Left ventricle myocardium inferior (tissue), 1 donor: ENCODE measurements at regions not wholly inside any gene's neighbourhood (a gene's known extent, or its start where the extent isn't known, plus 50 kb on each side); places are given as distances from the start of the nearest gene placed in this dataset.

Source experiments
- DNase-seq: peaks from one replicate; pipeline ENCODE4 v3.0.0-alpha.2; 2020
- H3K27ac ChIP-seq: fragments of 200-600 bp; replicated peaks from 2 replicates; pipeline ENCODE4 v1.8.0; 2021
- H3K27me3 ChIP-seq: fragments of 200-600 bp; 2 replicates; pipeline ENCODE4 v1.8.0; 2021; ENCODE audit warnings: low read depth
- H3K36me3 ChIP-seq: fragments of 200-600 bp; 2 replicates; pipeline ENCODE4 v1.8.0; 2021
- H3K4me1 ChIP-seq: fragments of 200-600 bp; 2 replicates; pipeline ENCODE4 v1.8.0; 2021
- H3K4me3 ChIP-seq: fragments of 200-600 bp; 2 replicates; pipeline ENCODE4 v1.8.0; 2021; ENCODE audit warnings: mild to moderate bottlenecking, moderate library complexity
- H3K9me3 ChIP-seq: fragments of 200-600 bp; replicated peaks from 2 replicates; pipeline ENCODE4 v1.8.0; 2021
- intact Hi-C: fragments of 100-400 bp; cut with micrococcal nuclease; formaldehyde crosslinking; loops from one replicate; pipeline ENCODE4 v1.11.0; 2022
- TF ChIP-seq, protein P1 (sequence below): fragments of 200-600 bp; IDR thresholded peaks from 2 replicates; pipeline ENCODE4 v1.8.0; 2021; ENCODE audit warnings: antibody characterized with exemption, mild to moderate bottlenecking, borderline replicate concordance
- donor health status: DM: no; HTN: yes; CAD: no; lungs with severe emphysema.

DNA sequence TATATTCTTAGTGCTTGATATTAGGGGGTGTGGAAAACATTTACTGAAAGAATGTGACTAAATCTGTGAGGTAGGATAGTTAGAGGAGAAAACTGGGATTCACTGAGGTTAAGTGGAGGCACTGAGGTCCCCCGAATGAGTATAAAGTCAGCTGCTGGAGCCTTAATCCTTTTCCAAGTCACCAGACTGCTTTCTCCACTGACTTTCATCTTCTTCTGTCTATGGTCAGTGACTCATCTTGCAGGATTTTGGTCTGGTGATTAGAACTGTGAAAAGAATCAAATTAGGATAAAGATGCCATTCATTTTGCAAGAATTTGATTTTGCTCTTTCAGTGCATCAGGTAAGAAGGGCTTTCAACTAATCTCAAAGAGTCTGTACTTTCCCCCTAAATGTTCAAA is 89.3 kb upstream of the ALDH1A1 start:
- Histone ChIP-seq H3K27me3 (no peaks in the 10 kb centered on the region), H3K4me1 (peaks cover 24% of the 10 kb centered on the region), H3K27ac (no peak overlapping the region), H3K4me3 (no peak overlapping the region), H3K36me3 (no peaks in the 10 kb centered on the region), H3K9me3 (no peaks in the 10 kb centered on the region)
- no peak for DNase-seq
- intact Hi-C loops: no loop called here
- TF ChIP-seq, protein P1, sequence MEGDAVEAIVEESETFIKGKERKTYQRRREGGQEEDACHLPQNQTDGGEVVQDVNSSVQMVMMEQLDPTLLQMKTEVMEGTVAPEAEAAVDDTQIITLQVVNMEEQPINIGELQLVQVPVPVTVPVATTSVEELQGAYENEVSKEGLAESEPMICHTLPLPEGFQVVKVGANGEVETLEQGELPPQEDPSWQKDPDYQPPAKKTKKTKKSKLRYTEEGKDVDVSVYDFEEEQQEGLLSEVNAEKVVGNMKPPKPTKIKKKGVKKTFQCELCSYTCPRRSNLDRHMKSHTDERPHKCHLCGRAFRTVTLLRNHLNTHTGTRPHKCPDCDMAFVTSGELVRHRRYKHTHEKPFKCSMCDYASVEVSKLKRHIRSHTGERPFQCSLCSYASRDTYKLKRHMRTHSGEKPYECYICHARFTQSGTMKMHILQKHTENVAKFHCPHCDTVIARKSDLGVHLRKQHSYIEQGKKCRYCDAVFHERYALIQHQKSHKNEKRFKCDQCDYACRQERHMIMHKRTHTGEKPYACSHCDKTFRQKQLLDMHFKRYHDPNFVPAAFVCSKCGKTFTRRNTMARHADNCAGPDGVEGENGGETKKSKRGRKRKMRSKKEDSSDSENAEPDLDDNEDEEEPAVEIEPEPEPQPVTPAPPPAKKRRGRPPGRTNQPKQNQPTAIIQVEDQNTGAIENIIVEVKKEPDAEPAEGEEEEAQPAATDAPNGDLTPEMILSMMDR: no peak

DNA sequence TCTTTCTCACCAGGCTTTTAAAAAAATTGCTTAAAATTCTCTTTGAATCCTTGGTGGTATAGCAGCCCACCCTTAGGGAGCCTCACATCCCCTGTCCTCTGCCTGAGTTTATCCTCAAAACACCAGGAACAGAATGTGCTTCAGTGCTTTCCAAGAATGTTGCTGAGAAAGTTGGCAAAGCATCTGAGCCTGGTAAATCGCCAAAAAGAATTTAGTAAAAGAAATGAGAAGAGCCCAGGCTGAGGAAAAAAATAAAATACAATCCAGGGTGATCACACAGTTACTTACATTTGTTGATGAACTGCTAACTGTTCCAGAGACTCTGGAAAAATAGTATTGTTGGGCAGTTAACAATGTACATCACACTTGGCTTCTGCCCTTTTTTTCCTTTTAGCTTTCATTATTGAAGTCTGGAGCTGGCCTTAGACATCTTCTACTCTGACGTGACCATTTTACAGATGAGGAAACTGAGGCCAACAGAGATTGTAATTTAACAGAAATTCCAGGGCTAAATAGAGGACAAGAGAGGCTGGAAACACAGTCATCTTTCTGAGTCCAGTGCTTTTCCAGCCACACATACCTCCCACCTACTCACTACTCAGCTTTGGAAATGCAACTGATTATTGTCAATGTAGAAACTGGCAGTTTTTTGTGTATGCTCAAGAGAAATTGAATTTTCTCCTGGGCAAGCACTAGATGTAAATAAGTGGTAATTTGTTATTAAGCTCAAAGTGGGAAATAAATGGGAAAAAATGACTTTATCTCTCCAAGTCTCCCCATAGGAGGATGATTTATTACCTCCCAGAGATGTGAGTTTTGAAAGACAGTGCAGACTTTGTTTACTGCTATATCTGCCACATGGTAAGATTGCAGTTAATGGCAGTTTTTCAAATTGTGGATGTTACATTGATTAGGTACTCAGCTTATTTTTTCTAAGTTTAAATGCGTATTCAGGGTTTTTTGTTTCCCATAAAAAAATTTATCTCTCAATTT is 86.7 kb upstream of the ALDH1A1 start:
- Histone ChIP-seq H3K27ac (peak overlapping the region; percentile 70), H3K4me3 (no peak overlapping the region), H3K36me3 (no peaks in the 10 kb centered on the region), H3K27me3 (no peaks in the 10 kb centered on the region), H3K9me3 (no peaks in the 10 kb centered on the region), H3K4me1 (peaks cover 24% of the 10 kb centered on the region)
- TF ChIP-seq, protein P1: no peak
- no peak for DNase-seq
- intact Hi-C loops: no loop called here

DNA sequence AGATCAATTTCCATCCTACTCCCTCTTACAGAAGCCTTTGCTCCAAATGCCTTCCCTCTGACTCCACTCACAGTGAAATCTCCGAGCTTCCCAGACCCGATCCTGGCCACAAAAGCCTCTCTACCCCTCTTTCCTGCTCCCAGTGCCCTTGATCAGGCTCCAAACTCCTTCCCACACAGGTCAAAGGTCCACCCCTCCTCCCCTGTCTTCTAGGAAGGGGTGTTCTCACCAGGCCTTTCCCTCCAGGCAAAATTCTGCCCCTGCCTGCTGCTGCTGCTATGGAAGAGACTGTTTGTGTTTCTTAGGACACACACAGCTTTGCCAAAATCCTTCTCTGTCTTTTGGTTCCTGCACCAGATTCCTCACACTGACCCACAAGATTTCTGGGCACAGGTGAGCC is 85.8 kb upstream of the ALDH1A1 start:
- Histone ChIP-seq H3K27me3 (no peaks in the 10 kb centered on the region), H3K27ac (peak overlapping the region; percentile 70), H3K36me3 (no peaks in the 10 kb centered on the region), H3K4me3 (no peak overlapping the region), H3K9me3 (no peaks in the 10 kb centered on the region), H3K4me1 (peaks cover 24% of the 10 kb centered on the region)
- intact Hi-C loops: no loop called here
- TF ChIP-seq, protein P1: no peak
- DNase-seq: peak; percentile 22

DNA sequence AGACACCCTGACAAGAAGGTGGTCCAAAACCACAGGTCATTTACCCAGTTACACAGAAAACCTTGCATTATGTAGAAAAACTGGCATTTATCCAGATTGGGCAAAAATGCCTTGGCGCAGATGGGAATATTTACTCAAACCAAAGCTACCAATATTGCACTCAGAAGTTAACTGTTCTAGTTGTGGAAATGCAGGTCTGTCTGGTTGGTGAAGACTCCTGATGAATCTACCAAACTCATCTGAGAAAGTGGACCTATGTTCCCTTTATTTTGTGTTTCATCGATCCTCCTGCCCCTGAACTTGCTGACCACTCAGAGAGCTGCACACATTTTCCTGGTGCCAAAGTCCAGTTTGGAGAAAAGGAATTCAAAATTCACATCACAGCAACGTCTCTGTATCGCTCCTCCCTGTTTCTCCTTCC is 85.2 kb upstream of the ALDH1A1 start:
- TF ChIP-seq, protein P1: no peak
- DNase-seq: no peak
- peak overlapping the region; percentile 70 for H3K27ac ChIP-seq
- intact Hi-C loops: no loop called here
- no peak overlapping the region for H3K4me3 ChIP-seq
- peaks cover 24% of the 10 kb centered on the region for H3K4me1 ChIP-seq
- no peaks in the 10 kb centered on the region for H3K27me3 ChIP-seq
- no peaks in the 10 kb centered on the region for H3K9me3 ChIP-seq
- H3K36me3 ChIP-seq: no peaks in the 10 kb centered on the region

DNA sequence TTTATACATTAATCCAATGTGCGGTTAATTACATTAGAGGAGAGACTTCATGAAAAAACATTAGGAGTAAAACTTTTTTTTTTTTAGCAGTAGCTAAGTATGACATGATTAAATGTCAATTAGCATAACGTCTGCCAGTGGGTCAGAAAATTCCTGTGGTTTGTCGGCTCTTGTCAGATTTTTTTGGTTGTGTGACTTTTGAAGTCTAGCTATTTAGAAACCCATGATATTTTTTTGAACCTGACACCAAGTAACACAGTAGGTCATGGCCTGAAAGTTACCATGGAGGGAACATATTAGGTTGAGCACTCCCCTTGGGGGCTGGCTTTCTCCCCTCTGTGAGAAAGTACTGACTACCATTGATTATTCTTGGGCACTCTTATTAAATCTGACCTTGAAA is 84.8 kb upstream of the ALDH1A1 start:
- Histone ChIP-seq H3K9me3 (no peaks in the 10 kb centered on the region), H3K27ac (no peak overlapping the region), H3K4me1 (peaks cover 24% of the 10 kb centered on the region), H3K27me3 (no peaks in the 10 kb centered on the region), H3K36me3 (no peaks in the 10 kb centered on the region), H3K4me3 (no peak overlapping the region)
- DNase-seq: no peak
- TF ChIP-seq, protein P1: no peak
- intact Hi-C loops: no loop called here
